ENCODE measurements at regions not wholly inside any gene's neighbourhood (a gene's known extent, or its start where the extent isn't known, plus 50 kb on each side); places are given as distances from the start of the nearest gene placed in this dataset.
"Not testable (repeated sequence)": the region's sequence is repeated elsewhere in the genome, so short reads cannot be mapped to it uniquely, and the experiment has no call there.

GRCh38 chr5:96483878-96484277 lies 50.8 kb upstream of the PCSK1 start:
- H3K4me1 ChIP-seq (ENCODE audit: control insufficient read depth, insufficient read depth, low read length, poor library complexity, severe bottlenecking), result no peaks in the 10 kb centered on the region
- ATAC-seq (ENCODE audit: low read depth in 2 of 2), result no peak
- Mint-ChIP-seq H3K4me1 (no peaks in the 10 kb centered on the region), H3K27ac (no peak overlapping the region), H3K9me3 (no peaks in the 10 kb centered on the region), H3K27me3 (peaks cover 5% of the 10 kb centered on the region), H3K36me3 (no peaks in the 10 kb centered on the region), H3K4me3 (no peak overlapping the region)
- peak in 2 of 3 donors; percentile 5 to 27 for DNase-seq
- peaks cover 7% of the 10 kb centered on the region for H3K27me3 ChIP-seq (ENCODE audit: control insufficient read depth, insufficient read depth, low read length)
- H3K4me3 ChIP-seq (ENCODE audit: low read depth, low read length), result no peak overlapping the region
- no peaks in the 10 kb centered on the region for H3K36me3 ChIP-seq (ENCODE audit: control insufficient read depth, insufficient read depth, low read length)
- no peaks in the 10 kb centered on the region for H3K9me3 ChIP-seq (ENCODE audit: control insufficient read depth in 2 of 2, low read length in 2 of 2)
- no peak overlapping the region for H3K27ac ChIP-seq (ENCODE audit: insufficient read depth, low read length, poor library complexity, severe bottlenecking)

DNA sequence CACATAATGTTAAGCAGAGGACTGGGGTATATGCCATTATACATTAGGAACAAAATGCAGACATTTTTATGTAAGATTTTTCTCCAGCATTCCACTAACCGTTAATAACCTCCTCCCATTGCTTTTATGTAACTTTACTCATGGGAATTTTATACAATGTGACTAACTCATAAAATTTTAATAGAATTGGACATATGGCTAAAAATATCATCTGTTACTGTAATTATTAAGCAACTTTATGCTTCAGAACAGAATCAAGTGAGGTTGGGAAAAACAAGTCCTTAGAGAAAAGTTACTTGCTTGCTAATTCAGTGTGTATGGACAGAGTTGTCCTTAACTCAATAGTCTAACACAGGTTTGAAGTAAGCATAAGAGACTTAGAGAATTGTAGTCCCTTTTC lies 54.8 kb upstream of the PCSK1 start:
- no peaks in the 10 kb centered on the region for H3K36me3 Mint-ChIP-seq
- H3K27ac Mint-ChIP-seq, result no peak overlapping the region
- H3K4me1 Mint-ChIP-seq, result no peaks in the 10 kb centered on the region
- Histone ChIP-seq H3K27me3 (ENCODE audit: control insufficient read depth, insufficient read depth, low read length) (peaks cover 12% of the 10 kb centered on the region), H3K9me3 (ENCODE audit: control insufficient read depth in 2 of 2, low read length in 2 of 2) (no peaks in the 10 kb centered on the region), H3K4me1 (ENCODE audit: control insufficient read depth, insufficient read depth, low read length, poor library complexity, severe bottlenecking) (no peaks in the 10 kb centered on the region), H3K4me3 (ENCODE audit: low read depth, low read length) (no peak overlapping the region), H3K36me3 (ENCODE audit: control insufficient read depth, insufficient read depth, low read length) (no peaks in the 10 kb centered on the region), H3K27ac (ENCODE audit: insufficient read depth, low read length, poor library complexity, severe bottlenecking) (no peak overlapping the region)
- peaks cover 0 to 6% (median 0%) of the 10 kb centered on the region in 7 donors for H3K9me3 Mint-ChIP-seq
- DNase-seq (no peak), ATAC-seq (ENCODE audit: low read depth in 2 of 2) (no peak)
- peaks cover 10% of the 10 kb centered on the region for H3K27me3 Mint-ChIP-seq
- no peak overlapping the region for H3K4me3 Mint-ChIP-seq

GRCh38 chr5:96489532-96489931 lies 56.5 kb upstream of the PCSK1 start:
- ATAC-seq (ENCODE audit: low read depth in 2 of 2), result no peak
- Mint-ChIP-seq H3K27ac (no peak overlapping the region), H3K4me1 (no peaks in the 10 kb centered on the region), H3K36me3 (no peaks in the 10 kb centered on the region), H3K9me3 (peaks cover 0 to 10% (median 2%) of the 10 kb centered on the region in 7 donors), H3K27me3 (peaks cover 15% of the 10 kb centered on the region), H3K4me3 (no peak overlapping the region)
- no peaks in the 10 kb centered on the region for H3K4me1 ChIP-seq (ENCODE audit: control insufficient read depth, insufficient read depth, low read length, poor library complexity, severe bottlenecking)
- no peak overlapping the region for H3K4me3 ChIP-seq (ENCODE audit: low read depth, low read length)
- peaks cover 11% of the 10 kb centered on the region for H3K27me3 ChIP-seq (ENCODE audit: control insufficient read depth, insufficient read depth, low read length)
- no peaks in the 10 kb centered on the region for H3K36me3 ChIP-seq (ENCODE audit: control insufficient read depth, insufficient read depth, low read length)
- no peak for DNase-seq
- no peak overlapping the region for H3K27ac ChIP-seq (ENCODE audit: insufficient read depth, low read length, poor library complexity, severe bottlenecking)
- no peaks in the 10 kb centered on the region for H3K9me3 ChIP-seq (ENCODE audit: control insufficient read depth in 2 of 2, low read length in 2 of 2)

DNA sequence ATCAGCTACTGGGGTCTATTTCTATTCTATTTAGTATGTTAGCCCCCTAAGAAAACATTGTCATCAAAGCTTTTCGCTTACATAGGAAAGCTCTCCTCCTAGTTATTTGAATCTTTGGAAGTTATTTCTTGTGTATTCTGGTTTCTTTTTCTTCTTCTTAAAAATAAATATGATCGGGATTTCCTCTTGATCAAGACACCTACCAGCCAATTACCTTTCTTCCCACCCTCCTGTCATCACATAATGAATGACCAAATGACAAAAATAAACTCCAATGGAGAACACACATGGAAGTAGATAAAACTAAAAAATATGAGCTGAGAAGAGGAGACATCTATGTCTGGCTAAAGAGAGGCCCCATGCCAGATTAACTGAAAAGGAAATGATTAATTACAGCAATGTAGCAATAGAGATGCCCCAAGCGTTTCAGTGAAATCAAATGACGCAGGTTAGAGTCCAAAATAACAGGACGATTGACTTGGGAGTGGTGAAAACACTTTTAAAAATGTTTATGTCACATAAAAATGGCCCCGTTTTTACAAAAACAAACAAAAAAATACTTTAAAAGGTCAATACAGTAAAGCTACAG lies 59.5 kb upstream of the PCSK1 start:
- ATAC-seq (ENCODE audit: low read depth in 2 of 2) (no peak), DNase-seq (no peak)
- H3K4me3 Mint-ChIP-seq, result no peak overlapping the region
- Histone ChIP-seq H3K27ac (ENCODE audit: insufficient read depth, low read length, poor library complexity, severe bottlenecking) (no peak overlapping the region), H3K36me3 (ENCODE audit: control insufficient read depth, insufficient read depth, low read length) (no peaks in the 10 kb centered on the region), H3K4me3 (ENCODE audit: low read depth, low read length) (no peak overlapping the region), H3K27me3 (ENCODE audit: control insufficient read depth, insufficient read depth, low read length) (peaks cover 9% of the 10 kb centered on the region), H3K9me3 (ENCODE audit: control insufficient read depth in 2 of 2, low read length in 2 of 2) (no peaks in the 10 kb centered on the region), H3K4me1 (ENCODE audit: control insufficient read depth, insufficient read depth, low read length, poor library complexity, severe bottlenecking) (no peaks in the 10 kb centered on the region)
- H3K4me1 Mint-ChIP-seq, result no peaks in the 10 kb centered on the region
- H3K9me3 Mint-ChIP-seq, result peaks cover 0 to 10% (median 5%) of the 10 kb centered on the region in 7 donors
- H3K36me3 Mint-ChIP-seq, result no peaks in the 10 kb centered on the region
- no peak overlapping the region for H3K27ac Mint-ChIP-seq
- H3K27me3 Mint-ChIP-seq, result peaks cover 17% of the 10 kb centered on the region

DNA sequence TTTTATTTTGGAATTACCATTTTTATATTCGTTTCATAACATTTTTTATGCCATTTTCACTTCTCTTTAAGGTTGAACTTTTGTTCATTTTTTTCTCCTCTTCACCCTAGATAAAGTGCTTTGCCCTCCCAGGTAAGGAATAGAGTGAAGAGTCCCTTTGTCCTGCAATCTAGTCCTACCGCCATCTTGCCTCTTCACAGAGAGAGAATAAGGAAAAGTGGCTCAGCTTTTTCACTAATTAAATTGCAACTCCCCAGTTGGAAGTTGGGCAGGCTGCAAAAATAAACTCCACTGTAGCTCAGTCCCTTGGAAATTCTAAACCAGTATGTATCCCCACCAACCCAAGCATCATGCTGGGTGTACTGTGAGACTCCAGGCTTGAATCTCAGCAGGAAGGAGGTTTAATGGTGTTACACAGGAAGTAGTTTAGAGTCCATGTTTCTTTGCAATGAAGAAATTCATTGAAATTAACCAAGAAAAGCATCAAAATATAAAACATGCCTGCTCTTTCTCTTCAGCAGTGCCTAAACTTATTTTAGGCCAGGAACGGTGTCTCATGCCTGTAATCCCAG lies 60.3 kb upstream of the PCSK1 start:
- Mint-ChIP-seq H3K4me3 (no peak overlapping the region), H3K4me1 (no peaks in the 10 kb centered on the region), H3K27ac (no peak overlapping the region), H3K27me3 (peaks cover 14% of the 10 kb centered on the region), H3K9me3 (peaks cover 0 to 10% (median 5%) of the 10 kb centered on the region in 7 donors), H3K36me3 (no peaks in the 10 kb centered on the region)
- ATAC-seq (ENCODE audit: low read depth in 2 of 2), result no peak
- Histone ChIP-seq H3K4me3 (ENCODE audit: low read depth, low read length) (no peak overlapping the region), H3K27me3 (ENCODE audit: control insufficient read depth, insufficient read depth, low read length) (peaks cover 9% of the 10 kb centered on the region), H3K36me3 (ENCODE audit: control insufficient read depth, insufficient read depth, low read length) (no peaks in the 10 kb centered on the region), H3K9me3 (ENCODE audit: control insufficient read depth in 2 of 2, low read length in 2 of 2) (no peaks in the 10 kb centered on the region), H3K27ac (ENCODE audit: insufficient read depth, low read length, poor library complexity, severe bottlenecking) (no peak overlapping the region), H3K4me1 (ENCODE audit: control insufficient read depth, insufficient read depth, low read length, poor library complexity, severe bottlenecking) (no peaks in the 10 kb centered on the region)
- no peak for DNase-seq

- not testable (repeated sequence) for H3K27ac ChIP-seq (ENCODE audit: insufficient read depth, low read length, poor library complexity, severe bottlenecking); ATAC-seq (ENCODE audit: low read depth in 2 of 2); H3K27ac Mint-ChIP-seq; H3K9me3 Mint-ChIP-seq; H3K9me3 ChIP-seq (ENCODE audit: control insufficient read depth in 2 of 2, low read length in 2 of 2); H3K4me1 Mint-ChIP-seq; H3K36me3 Mint-ChIP-seq; H3K27me3 ChIP-seq (ENCODE audit: control insufficient read depth, insufficient read depth, low read length); DNase-seq; H3K4me3 Mint-ChIP-seq; H3K4me1 ChIP-seq (ENCODE audit: control insufficient read depth, insufficient read depth, low read length, poor library complexity, severe bottlenecking); H3K4me3 ChIP-seq (ENCODE audit: low read depth, low read length); H3K36me3 ChIP-seq (ENCODE audit: control insufficient read depth, insufficient read depth, low read length)
- H3K27me3 Mint-ChIP-seq, result peaks cover 12% of the 10 kb centered on the region
Observed at GRCh38 chr5:96495412-96495811, 62.4 kb upstream of the PCSK1 start.

DNA sequence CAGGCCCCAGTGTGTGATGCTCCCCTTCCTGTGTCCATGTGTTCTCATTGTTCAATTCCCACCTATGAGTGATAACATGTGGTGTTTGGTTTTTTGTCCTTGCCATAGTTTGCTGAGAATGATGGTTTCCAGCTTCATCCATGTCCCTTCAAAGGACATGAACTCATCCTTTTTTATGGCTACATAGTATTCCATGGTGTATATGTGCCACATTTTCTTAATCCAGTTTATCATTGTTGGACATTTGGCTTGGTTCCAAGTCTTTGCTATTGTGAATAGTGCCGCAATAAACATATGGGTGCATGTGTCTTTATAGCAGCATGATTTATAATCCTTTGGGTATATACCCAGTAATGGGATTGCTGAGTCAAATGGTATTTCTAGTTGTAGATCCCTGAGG lies 64.0 kb upstream of the PCSK1 start:
- H3K4me1 Mint-ChIP-seq; ATAC-seq (ENCODE audit: low read depth in 2 of 2); H3K9me3 Mint-ChIP-seq; H3K27ac ChIP-seq (ENCODE audit: insufficient read depth, low read length, poor library complexity, severe bottlenecking); DNase-seq; H3K9me3 ChIP-seq (ENCODE audit: control insufficient read depth in 2 of 2, low read length in 2 of 2); H3K36me3 ChIP-seq (ENCODE audit: control insufficient read depth, insufficient read depth, low read length); H3K4me3 ChIP-seq (ENCODE audit: low read depth, low read length); H3K4me1 ChIP-seq (ENCODE audit: control insufficient read depth, insufficient read depth, low read length, poor library complexity, severe bottlenecking); H3K27me3 ChIP-seq (ENCODE audit: control insufficient read depth, insufficient read depth, low read length); H3K27ac Mint-ChIP-seq; H3K4me3 Mint-ChIP-seq; H3K36me3 Mint-ChIP-seq: not testable (repeated sequence)
- peaks cover 12% of the 10 kb centered on the region for H3K27me3 Mint-ChIP-seq

GRCh38 chr5:96499753-96500345 lies 66.8 kb upstream of the PCSK1 start:
- ATAC-seq (ENCODE audit: low read depth in 2 of 2) (no peak), DNase-seq (no peak)
- Histone ChIP-seq H3K27me3 (ENCODE audit: control insufficient read depth, insufficient read depth, low read length) (no peaks in the 10 kb centered on the region), H3K9me3 (ENCODE audit: control insufficient read depth in 2 of 2, low read length in 2 of 2) (no peaks in the 10 kb centered on the region), H3K36me3 (ENCODE audit: control insufficient read depth, insufficient read depth, low read length) (no peaks in the 10 kb centered on the region), H3K4me1 (ENCODE audit: control insufficient read depth, insufficient read depth, low read length, poor library complexity, severe bottlenecking) (no peaks in the 10 kb centered on the region), H3K4me3 (ENCODE audit: low read depth, low read length) (no peak overlapping the region), H3K27ac (ENCODE audit: insufficient read depth, low read length, poor library complexity, severe bottlenecking) (no peak overlapping the region)
- no peak overlapping the region for H3K4me3 Mint-ChIP-seq
- H3K9me3 Mint-ChIP-seq, result peaks cover 0 to 7% (median 2%) of the 10 kb centered on the region in 7 donors
- H3K27ac Mint-ChIP-seq, result no peak overlapping the region
- H3K27me3 Mint-ChIP-seq, result peaks cover 16% of the 10 kb centered on the region
- H3K36me3 Mint-ChIP-seq, result no peaks in the 10 kb centered on the region
- no peaks in the 10 kb centered on the region for H3K4me1 Mint-ChIP-seq

Measured in CD4-positive, CD25-positive, alpha-beta regulatory T cell (primary cell).